BJ (cell line): ENCODE measurements at regions not wholly inside any gene's neighbourhood (a gene's known extent, or its start where the extent isn't known, plus 50 kb on each side); places are given as distances from the start of the nearest gene placed in this dataset.

ENCODE experiments used
- CTCF ChIA-PET: fragments of 350-600 bp; formaldehyde crosslinking; extraction: SDS; loops from one replicate; lab custom pipeline; 2021; ENCODE audit warnings: antibody characterized with exemption, inconsistent platforms; lab: Yijun Ruan, JAX
- POLR2A ChIA-PET: fragments of 300-600 bp; sonication (Branson Sonifier 250); formaldehyde crosslinking; extraction: SDS; loops from one replicate; lab custom pipeline; 2021; ENCODE audit warnings: antibody characterized with exemption; lab: Charles Lee
- DNase-seq: peaks from one replicate; pipeline ENCODE4 v3.0.0-alpha.2; 2011; ENCODE audit warnings: low read depth
- H3K27me3 ChIP-seq: 2 replicates; pipeline ENCODE4 v1.6.0; 2011; ENCODE audit warnings: low read length; ENCODE audit not compliant: control insufficient read depth, insufficient read depth
- H3K36me3 ChIP-seq: 2 replicates; pipeline ENCODE4 v1.5.1; 2011; ENCODE audit warnings: low read length; ENCODE audit not compliant: control insufficient read depth, insufficient read depth
- H3K4me3 ChIP-seq: 2 replicates; pipeline ENCODE4 v1.5.1; 2011; ENCODE audit warnings: low read depth, mild to moderate bottlenecking, control low read depth, low read length
- CTCF ChIP-seq: IDR thresholded peaks from 2 replicates; pipeline ENCODE4 v1.5.1; 2011; ENCODE audit warnings: low read depth, mild to moderate bottlenecking, control low read depth, inconsistent platforms, low read length, moderate library complexity; ENCODE audit not compliant: insufficient read depth

GRCh38 chr9:32248189-32248712, 136.2 kb upstream of the ACO1 start:
- Histone ChIP-seq H3K27me3 (no peaks in the 10 kb centered on the region), H3K36me3 (no peaks in the 10 kb centered on the region), H3K4me3 (no peak overlapping the region)
- TF ChIP-seq CTCF = no peak
- DNase-seq = no peak
- ChIA-PET CTCF (no interaction called here), POLR2A (no interaction called here)

GRCh38 chr9:32251539-32251938, 132.9 kb upstream of the ACO1 start:
- ChIA-PET POLR2A (no interaction called here), CTCF (interaction anchor here (0.6 to 1.9 kb wide), 3 partner anchors 13 to 71 kb away, joined by 3 to 4 read pairs (median 3); no protein-coding TSS in a partner anchor)
- H3K27me3 ChIP-seq = no peaks in the 10 kb centered on the region
- no peak for DNase-seq
- no peaks in the 10 kb centered on the region for H3K36me3 ChIP-seq
- no peak overlapping the region for H3K4me3 ChIP-seq
- peak; percentile 54 for TF ChIP-seq CTCF

- H3K36me3 ChIP-seq = no peaks in the 10 kb centered on the region
- no peak for DNase-seq
- CTCF ChIA-PET = no interaction called here
Observed at GRCh38 chr9:32253731-32254130, 130.7 kb upstream of the ACO1 start.

GRCh38 chr9:32255026-32255425, 129.4 kb upstream of the ACO1 start:
- POLR2A ChIA-PET = no interaction called here
- no peak for TF ChIP-seq CTCF
- Histone ChIP-seq H3K36me3 (no peaks in the 10 kb centered on the region), H3K4me3 (no peak overlapping the region), H3K27me3 (no peaks in the 10 kb centered on the region)
- CTCF ChIA-PET = no interaction called here
- no peak for DNase-seq

More at GRCh38 chr9:32253731-32254130, 130.7 kb upstream of the ACO1 start:
- POLR2A ChIA-PET = no interaction called here
- Histone ChIP-seq H3K27me3 (no peaks in the 10 kb centered on the region), H3K4me3 (no peak overlapping the region)
- TF ChIP-seq CTCF = no peak

- Histone ChIP-seq H3K4me3 (no peak overlapping the region), H3K27me3 (no peaks in the 10 kb centered on the region), H3K36me3 (no peaks in the 10 kb centered on the region)
- no peak for TF ChIP-seq CTCF
- CTCF ChIA-PET = no interaction called here
- no peak for DNase-seq
- POLR2A ChIA-PET = no interaction called here
Observed at GRCh38 chr9:32258482-32258881, 126.0 kb upstream of the ACO1 start.
